GM19238 (cell line): ENCODE measurements at regions not wholly inside any gene's neighbourhood (a gene's known extent, or its start where the extent isn't known, plus 50 kb on each side); places are given as distances from the start of the nearest gene placed in this dataset.
A peak's percentile ranks its signal among the peaks of the same experiment; 100 is the strongest.

Source experiments
- DNase-seq: peaks from one replicate; pipeline ENCODE4 v3.0.0; 2011; ENCODE audit warnings: low spot score; ENCODE audit not compliant: insufficient read length

DNA sequence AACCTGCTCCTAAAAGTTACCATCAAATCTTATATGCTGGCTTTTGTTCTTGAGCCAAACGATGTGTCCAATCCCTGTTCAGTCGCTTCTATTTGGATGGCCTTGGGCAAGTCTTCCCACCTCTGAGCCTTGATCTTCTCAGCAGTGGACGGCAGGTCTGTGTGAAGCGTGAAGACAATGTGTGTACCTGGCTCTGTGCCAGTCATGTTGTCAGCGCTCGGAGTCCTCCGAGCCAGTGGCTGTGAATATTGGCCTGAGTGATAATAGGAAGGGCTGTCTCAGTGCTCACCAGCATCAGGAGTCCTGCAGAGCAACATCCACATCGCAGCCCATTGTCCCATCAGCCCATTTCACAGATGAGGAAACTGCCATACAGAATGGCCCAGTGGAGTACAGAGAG lies 219.0 kb downstream of the CDC5L start:
- no peak for DNase-seq

DNA sequence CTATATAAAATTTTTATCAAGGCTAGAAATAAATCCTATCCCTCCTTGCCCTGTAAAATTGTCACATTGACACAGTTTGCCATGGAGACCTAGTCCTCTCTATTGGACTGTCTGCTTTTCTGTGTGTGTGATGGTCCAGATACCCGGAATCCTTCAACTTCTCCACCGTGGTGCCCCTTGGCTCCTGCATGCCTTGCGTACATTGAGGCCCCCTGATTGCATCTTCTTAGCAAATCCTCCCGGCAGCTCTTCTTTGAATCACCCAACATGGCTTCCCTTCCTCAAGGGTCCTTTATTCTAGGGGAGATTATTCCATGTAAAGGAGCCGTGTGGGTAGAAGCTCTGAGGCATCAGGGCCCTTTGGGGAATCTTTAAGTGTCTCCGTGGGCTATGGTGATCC lies 219.5 kb downstream of the CDC5L start:
- no peak for DNase-seq

DNA sequence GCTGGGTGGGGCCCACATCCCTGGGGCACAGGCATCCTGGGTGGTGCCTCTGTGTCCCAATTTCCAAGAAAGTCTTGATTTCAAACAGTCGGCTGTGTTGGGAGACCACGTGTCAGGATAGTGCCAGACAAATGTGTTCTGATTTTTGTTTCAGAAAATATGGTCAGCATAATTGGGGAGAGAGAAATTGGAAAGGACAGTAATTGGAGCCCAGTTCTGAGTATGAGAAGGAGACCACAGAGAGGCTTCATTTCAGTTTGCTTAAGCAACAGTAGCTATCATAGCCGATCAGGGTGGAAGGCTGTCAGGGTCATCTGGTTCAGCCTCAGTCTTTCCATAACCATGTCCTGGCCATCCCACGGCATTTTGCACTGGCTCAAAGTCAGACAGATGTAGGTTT lies 220.7 kb downstream of the CDC5L start:
- no peak for DNase-seq

DNA sequence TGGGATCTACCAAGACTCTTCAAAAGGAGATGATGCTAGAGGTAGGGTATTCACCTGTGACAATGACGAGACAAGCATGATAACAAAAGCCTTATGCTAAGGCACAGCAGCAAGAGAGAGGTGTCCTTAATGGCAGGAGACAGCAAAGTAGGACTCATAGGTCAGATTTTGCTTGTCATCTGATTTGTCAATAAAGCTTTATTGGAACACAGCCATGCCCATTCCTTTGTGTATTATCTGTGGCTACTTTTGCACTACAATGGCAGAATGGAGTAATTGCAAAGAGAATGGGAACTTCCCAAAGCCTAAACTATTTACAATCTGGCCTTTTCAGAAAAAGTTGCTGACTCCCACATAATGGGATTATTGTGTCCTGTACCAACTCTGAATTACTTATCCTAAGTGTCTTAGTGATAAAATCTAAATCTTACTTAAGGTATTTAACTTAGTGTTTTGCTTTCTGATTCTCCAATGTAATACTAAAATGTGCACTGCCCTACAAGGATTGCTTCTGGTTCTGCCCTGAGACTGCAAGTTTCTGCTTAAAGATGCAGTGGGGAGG lies 221.6 kb downstream of the CDC5L start:
- no peak for DNase-seq

GRCh38 chr6:44614396-44614795 lies 226.9 kb downstream of the CDC5L start:
- DNase-seq: no peak

- DNase-seq: no peak
These were observed 228.1 kb downstream of the CDC5L start for GRCh38 chr6:44615621-44616020.

DNA sequence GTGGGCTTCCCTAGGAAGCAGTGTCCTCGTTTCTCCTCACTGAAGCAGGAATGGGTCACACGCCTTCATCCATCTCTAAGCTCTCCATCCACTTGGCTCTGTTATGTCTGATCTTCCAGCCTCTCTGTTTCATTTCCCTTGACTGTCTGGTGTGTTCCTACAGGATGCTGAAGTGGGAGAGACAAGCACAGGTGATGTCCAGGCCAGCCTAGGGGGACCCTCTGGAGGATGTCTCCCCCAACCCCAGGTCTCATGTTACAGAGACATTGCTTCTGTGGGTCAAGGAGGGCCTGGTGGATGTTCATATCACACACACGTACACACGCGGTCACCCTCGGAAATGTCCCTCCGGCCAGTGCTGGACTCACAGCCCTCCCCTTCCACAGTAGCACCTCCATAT lies 229.9 kb downstream of the CDC5L start:
- DNase-seq: no peak

DNA sequence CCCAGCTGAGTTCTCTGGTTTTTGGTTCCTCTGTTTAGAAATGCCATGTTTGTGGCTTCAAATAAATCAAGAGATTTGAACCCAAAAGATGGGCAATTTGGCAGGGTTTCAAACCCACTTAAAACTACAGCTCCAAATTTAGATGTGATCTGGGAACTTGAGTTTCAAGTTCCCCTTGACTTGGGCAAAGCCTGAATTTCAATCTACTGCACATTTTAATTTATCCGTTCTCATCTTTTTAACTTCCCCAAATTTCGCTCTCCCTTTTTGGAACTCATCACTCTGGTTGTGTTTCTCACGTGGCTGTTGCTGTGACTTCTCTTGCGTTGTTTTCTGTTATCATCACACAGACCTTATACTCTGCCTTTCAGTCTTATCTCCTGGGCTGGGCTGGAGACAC lies 230.9 kb downstream of the CDC5L start:
- no peak for DNase-seq

- DNase-seq: no peak
These were observed 233.4 kb downstream of the CDC5L start for GRCh38 chr6:44620922-44621321.

DNA sequence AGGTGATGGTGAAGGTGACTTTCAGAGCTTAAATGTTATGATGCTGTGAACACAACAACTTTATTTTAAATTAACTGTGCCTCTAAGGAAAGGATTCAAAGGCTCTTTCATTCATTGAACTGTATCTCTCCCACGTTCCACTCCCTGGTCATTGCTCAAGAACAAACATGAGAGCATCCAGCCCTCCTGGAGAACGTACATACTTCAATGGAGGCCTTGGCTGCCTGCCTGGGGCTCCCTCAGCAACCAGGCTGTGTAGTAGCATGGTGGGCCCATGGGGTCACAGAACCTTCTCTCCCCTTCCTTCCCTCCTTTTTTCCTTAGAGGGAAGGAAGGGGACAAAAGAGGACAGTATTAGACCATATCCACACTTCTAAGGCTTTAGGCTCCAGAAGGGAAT lies 234.3 kb downstream of the CDC5L start:
- no peak for DNase-seq

DNA sequence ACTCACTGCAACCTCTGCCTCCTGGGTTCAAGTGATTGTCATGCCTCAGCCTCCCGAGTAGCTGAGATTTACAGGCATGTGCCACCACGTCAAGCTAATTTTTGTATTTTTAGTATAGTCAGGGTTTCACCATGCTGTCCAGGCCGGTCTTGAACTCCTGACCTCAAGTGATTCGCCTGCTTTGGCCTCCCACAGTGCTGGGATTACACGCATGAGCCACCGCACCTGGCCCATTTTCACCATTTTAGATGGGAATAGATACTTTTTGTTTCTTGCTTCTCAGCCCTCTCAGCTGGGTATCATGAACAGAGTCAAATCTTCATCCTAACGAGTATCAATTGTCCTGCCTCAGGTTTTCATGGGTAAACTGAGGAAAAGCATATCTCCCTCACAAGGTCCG lies 235.0 kb downstream of the CDC5L start:
- no peak for DNase-seq

GRCh38 chr6:44622956-44623355 lies 235.4 kb downstream of the CDC5L start:
- DNase-seq: no peak

DNA sequence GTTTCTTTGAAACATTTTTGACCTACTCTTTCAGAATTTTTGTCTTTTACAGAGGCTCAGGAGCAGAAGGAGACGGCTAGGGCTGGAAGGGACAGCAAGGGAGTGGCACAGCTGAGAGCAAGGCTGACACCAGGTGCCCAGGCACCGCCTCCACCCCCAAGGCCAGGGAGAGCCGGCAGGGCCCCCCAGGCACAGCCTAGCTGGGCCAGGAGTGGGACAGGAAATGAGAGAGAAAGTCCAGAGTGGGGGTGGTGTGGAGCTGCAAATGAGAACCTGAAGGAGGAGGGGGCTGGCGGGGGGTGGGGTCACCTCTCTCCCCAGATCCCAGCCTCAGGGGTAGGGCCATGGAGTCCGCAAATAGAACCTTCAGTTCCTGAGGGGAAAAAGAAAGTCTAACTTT lies 236.7 kb downstream of the CDC5L start:
- no peak for DNase-seq

DNA sequence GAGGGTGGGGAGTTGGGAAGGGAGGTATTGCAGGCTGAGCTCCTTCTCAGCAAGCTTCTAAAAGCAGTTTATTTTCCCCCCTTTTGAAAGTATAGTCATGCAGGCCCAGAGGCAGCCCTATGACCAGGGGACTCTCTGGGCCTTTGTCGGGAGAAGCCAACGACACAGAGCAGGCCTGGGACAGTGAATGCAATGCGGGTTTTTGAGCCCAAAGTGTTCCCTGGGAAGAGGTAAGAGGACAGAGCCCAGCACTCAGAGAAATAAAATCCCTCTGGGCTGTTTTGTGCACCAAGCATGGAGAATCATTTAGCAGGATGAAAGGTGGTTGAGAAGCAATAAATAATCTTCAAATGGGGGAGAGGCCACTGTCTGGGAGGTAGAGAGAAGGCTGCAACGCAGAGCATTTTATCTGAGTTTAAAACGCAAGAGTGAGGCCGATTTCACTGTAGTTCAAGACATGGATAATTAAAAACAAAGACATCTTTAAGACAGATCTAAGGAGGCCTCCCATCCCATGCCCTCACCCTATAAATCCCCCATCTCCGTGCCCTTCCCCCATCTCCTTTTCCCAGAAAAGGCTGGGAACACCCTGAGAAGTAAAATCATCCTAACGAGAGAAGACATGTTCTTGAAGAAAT lies 237.5 kb downstream of the CDC5L start:
- DNase-seq: no peak

DNA sequence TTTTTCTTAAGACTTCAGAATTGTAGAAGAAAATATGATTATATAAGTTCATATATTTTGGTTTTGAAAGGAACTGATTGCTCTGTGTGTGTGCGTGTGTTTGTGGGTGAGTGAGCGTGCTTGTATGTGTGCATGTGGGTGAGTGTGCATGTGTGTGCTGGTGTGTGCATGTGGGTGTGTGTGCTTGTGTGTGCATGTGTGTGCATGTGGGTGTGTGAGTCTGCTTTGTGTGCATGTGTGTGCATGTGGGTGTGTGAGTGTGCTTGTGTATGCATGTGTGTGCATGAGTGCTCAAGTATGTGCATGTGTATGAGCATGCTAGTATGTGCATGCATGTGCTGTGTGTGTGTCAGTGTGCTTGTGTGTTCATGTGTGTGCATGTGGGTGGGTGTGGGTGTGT lies 238.5 kb downstream of the CDC5L start:
- no peak for DNase-seq

GRCh38 chr6:44626616-44627015 lies 239.1 kb downstream of the CDC5L start:
- DNase-seq: no peak

DNA sequence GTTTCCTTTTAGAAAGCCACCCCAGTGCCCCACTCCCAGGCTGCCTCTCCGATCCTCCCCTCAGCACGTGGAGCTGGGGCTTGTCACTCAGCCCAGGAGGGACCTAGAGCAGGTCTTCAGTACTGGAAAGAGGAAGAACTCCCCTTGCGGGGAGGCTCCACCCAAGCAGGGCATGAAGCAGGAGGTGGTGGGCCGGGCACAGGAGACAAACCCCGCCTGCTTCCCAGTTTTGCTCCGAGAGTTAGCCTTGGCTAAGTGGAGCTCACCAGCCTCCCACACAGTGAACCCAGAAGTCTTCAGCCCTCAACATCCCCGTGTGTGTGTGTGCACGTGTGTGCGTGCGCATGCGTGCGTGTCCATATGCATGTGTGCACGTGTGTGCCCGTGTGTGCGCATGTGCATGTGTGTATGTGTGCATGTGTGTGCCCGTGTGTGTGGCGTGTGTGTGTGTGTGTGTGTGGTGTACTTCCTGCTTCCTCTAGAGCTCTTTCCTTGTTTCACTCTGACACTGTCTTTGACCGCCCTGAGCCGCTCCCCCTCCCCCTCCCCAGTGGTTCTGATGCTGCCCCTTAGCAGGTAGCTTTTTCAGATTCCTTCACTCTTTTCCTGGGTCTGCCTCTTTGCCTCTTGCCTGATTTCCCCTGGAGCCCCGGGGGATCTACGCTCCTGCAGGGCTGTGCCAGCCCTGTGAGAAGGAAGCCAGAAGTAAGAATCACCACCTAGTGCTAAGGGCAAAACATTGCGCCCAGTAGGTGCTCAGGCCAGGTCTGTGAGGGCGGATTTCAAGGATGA lies 239.8 kb downstream of the CDC5L start:
- DNase-seq: no peak

GRCh38 chr6:44627883-44628271 lies 240.4 kb downstream of the CDC5L start:
- no peak for DNase-seq

- no peak for DNase-seq
These were observed 240.8 kb downstream of the CDC5L start for GRCh38 chr6:44628347-44628746.

DNA sequence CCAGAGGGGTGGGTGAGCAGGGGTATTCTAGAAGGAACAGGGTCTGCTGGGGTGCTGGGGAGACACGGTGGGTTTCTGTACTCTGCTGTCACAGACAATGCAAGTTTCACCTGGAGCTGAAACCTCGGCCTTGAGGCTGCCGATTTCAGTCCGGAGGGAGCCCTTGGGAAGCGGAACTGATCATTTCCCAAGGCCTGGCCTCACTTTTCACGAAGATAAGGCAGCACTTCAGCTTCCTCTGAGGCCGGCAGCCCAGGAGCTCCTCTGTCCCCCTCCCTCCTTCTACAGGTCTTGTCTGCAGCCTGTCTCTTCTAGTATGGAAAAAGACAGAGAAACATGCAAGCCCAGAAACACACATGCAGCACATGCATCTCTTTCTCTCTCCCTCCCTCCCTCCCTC lies 242.1 kb downstream of the CDC5L start:
- DNase-seq: no peak

- peak; percentile 30 for DNase-seq
These were observed 242.9 kb downstream of the CDC5L start for GRCh38 chr6:44630125-44631028.

GRCh38 chr6:44631968-44632367 lies 244.5 kb downstream of the CDC5L start:
- DNase-seq: no peak
